T-helper 2 cell treated with Interferon-gamma antibody and Interleukin-4, amounts not matched to agents 5 μg/mL and 100 μg/mL, for 36 hours (primary cell): ENCODE measurements at regions not wholly inside any gene's neighbourhood (a gene's known extent, or its start where the extent isn't known, plus 50 kb on each side); places are given as distances from the start of the nearest gene placed in this dataset.
"Not testable (repeated sequence)": the region's sequence is repeated elsewhere in the genome, so short reads cannot be mapped to it uniquely, and the experiment has no call there.

ENCODE experiments used
- DNase-seq: peaks from one replicate; pipeline ENCODE4 v3.0.0; 2021; ENCODE audit warnings: low spot score
- H3K27ac Mint-ChIP-seq: one replicate; pipeline ENCODE4 v1.8.0; 2021; ENCODE audit warnings: mild to moderate bottlenecking, mixed read lengths
- H3K27me3 Mint-ChIP-seq: one replicate; pipeline ENCODE4 v1.8.0; 2021; ENCODE audit warnings: low read depth, mixed read lengths
- H3K36me3 Mint-ChIP-seq: one replicate; pipeline ENCODE4 v1.8.0; 2021; ENCODE audit warnings: low read depth, mixed read lengths
- H3K4me1 Mint-ChIP-seq: one replicate; pipeline ENCODE4 v1.8.0; 2021; ENCODE audit warnings: low read depth, mixed read lengths
- H3K4me3 Mint-ChIP-seq: one replicate; pipeline ENCODE4 v1.8.0; 2022; ENCODE audit warnings: mild to moderate bottlenecking, moderate library complexity, mixed read lengths
- H3K9me3 Mint-ChIP-seq: one replicate; pipeline ENCODE4 v1.8.0; 2021; ENCODE audit warnings: mixed read lengths

- H3K4me3 Mint-ChIP-seq, H3K36me3 Mint-ChIP-seq, H3K4me1 Mint-ChIP-seq, H3K27me3 Mint-ChIP-seq, DNase-seq, H3K27ac Mint-ChIP-seq: not testable (repeated sequence)
- peaks cover 46% of the 10 kb centered on the region for H3K9me3 Mint-ChIP-seq
These were observed 381.6 kb upstream of the DEFB115 start for GRCh38 chr20:30875868-30876267.

DNA sequence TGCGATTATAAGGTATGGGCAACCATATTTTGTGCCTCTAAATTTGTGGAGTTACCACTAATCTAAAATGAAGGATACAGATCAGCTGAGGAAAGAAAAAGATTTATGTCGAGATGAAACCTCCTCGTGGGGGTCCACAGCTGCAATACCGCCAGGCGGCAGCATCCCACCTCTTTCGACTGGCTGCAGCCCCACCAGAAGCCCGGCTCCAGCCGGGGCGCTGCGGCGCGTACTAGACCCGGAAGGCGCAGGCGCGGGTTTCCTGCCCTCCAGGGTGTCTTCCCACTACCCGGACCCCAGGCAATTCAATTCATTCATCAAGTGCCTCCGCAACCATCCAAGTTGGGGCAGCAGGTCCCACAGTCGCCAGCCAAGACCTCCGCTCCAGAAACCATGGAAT lies 366.1 kb upstream of the DEFB115 start:
- peaks cover 16% of the 10 kb centered on the region for H3K27me3 Mint-ChIP-seq
- not testable (repeated sequence) for H3K36me3 Mint-ChIP-seq

GRCh38 chr20:30892541-30893345 lies 364.7 kb upstream of the DEFB115 start:
- H3K27ac Mint-ChIP-seq = no peak overlapping the region
- H3K4me3 Mint-ChIP-seq = no peak overlapping the region
- H3K27me3 Mint-ChIP-seq = peaks cover 17% of the 10 kb centered on the region
- H3K4me1 Mint-ChIP-seq = no peaks in the 10 kb centered on the region
- DNase-seq = no peak
- H3K36me3 Mint-ChIP-seq = no peaks in the 10 kb centered on the region
- H3K9me3 Mint-ChIP-seq = peaks cover 8% of the 10 kb centered on the region

More for the DNA sequence above, 366.1 kb upstream of the DEFB115 start:
- not testable (repeated sequence) for H3K4me1 Mint-ChIP-seq, H3K4me3 Mint-ChIP-seq, H3K27ac Mint-ChIP-seq, DNase-seq
- H3K9me3 Mint-ChIP-seq = peaks cover 17% of the 10 kb centered on the region

- not testable (repeated sequence) for H3K27ac Mint-ChIP-seq, H3K4me3 Mint-ChIP-seq
- peaks cover 20% of the 10 kb centered on the region for H3K27me3 Mint-ChIP-seq
These were observed 363.8 kb upstream of the DEFB115 start for GRCh38 chr20:30893346-30894314.

DNA sequence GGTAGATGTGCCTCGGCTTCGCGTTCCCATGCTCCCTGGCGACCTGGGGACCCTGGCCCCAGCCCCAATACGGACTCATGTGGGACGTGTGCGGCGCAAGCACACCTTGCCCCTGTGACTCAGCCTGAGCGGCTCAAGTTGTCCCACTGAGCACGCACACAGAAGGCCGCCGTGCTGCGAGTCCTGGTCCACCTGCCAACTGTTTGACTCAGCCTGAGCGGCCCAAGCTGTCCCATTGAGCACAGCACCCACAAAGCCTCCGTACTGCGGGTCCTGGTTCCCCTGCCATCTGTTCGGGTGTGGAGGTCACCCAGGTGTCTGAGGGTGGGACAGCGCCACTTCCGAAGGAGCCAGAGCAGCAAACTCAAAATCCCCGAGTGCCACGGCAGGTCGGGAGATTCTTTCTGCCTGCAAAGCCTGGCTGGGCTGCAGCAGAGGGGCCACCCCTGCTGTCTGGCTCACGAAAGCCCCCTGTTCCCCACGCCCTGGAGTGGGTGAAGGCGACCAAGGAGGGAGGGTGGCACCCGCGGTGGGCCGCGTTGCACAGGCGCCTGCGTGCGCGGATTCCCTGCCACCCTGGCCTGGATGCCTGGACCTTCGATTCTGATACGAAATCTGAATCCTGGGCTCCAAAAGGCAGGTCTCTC lies 362.6 kb upstream of the DEFB115 start:
- H3K27me3 Mint-ChIP-seq = peaks cover 22% of the 10 kb centered on the region
- H3K4me3 Mint-ChIP-seq, DNase-seq, H3K27ac Mint-ChIP-seq, H3K9me3 Mint-ChIP-seq, H3K4me1 Mint-ChIP-seq, H3K36me3 Mint-ChIP-seq: not testable (repeated sequence)

More at GRCh38 chr20:30893346-30894314, 363.8 kb upstream of the DEFB115 start:
- H3K9me3 Mint-ChIP-seq, H3K4me1 Mint-ChIP-seq, H3K36me3 Mint-ChIP-seq, DNase-seq: not testable (repeated sequence)

- peaks cover 22% of the 10 kb centered on the region for H3K27me3 Mint-ChIP-seq
- not testable (repeated sequence) for DNase-seq, H3K4me1 Mint-ChIP-seq, H3K36me3 Mint-ChIP-seq, H3K4me3 Mint-ChIP-seq, H3K27ac Mint-ChIP-seq, H3K9me3 Mint-ChIP-seq
These were observed 362.1 kb upstream of the DEFB115 start for GRCh38 chr20:30895354-30895711.

- not testable (repeated sequence) for H3K27me3 Mint-ChIP-seq, H3K4me3 Mint-ChIP-seq, H3K4me1 Mint-ChIP-seq, H3K36me3 Mint-ChIP-seq, H3K27ac Mint-ChIP-seq, DNase-seq
- peaks cover 12% of the 10 kb centered on the region for H3K9me3 Mint-ChIP-seq
These were observed 357.9 kb upstream of the DEFB115 start for GRCh38 chr20:30899370-30900079.

GRCh38 chr20:30900080-30900719 lies 357.3 kb upstream of the DEFB115 start:
- H3K9me3 Mint-ChIP-seq = peaks cover 18% of the 10 kb centered on the region
- not testable (repeated sequence) for H3K36me3 Mint-ChIP-seq, H3K27me3 Mint-ChIP-seq, H3K4me1 Mint-ChIP-seq, H3K4me3 Mint-ChIP-seq, H3K27ac Mint-ChIP-seq, DNase-seq

DNA sequence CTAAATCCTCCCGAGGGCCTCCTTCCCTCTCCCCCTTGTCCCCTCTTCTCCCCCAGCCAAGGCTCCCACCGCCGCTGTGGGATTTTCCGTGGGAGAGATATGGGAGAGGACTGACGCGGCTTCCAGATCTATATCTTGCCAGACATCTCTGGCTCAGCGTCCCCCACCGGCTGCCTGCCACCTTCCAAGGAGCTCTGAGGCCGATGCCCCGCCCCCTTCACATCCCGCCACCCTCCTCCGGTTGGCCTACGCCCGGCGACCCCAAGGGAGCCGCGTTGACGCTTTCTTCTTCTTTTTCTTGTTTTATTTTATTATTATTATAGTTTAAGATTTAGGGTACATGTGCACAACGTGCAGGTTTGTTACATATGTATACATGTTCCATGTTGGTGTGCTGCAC lies 352.2 kb upstream of the DEFB115 start:
- not testable (repeated sequence) for H3K4me3 Mint-ChIP-seq, H3K27me3 Mint-ChIP-seq
- H3K9me3 Mint-ChIP-seq = peaks cover 36% of the 10 kb centered on the region

GRCh38 chr20:30910937-30911725 lies 346.3 kb upstream of the DEFB115 start:
- no peak overlapping the region for H3K4me3 Mint-ChIP-seq
- H3K27ac Mint-ChIP-seq = no peak overlapping the region
- H3K36me3 Mint-ChIP-seq = peaks cover 4% of the 10 kb centered on the region
- H3K27me3 Mint-ChIP-seq = no peaks in the 10 kb centered on the region
- DNase-seq = no peak
- H3K9me3 Mint-ChIP-seq = peaks cover 41% of the 10 kb centered on the region
- no peaks in the 10 kb centered on the region for H3K4me1 Mint-ChIP-seq

More for the DNA sequence above, 352.2 kb upstream of the DEFB115 start:
- not testable (repeated sequence) for H3K36me3 Mint-ChIP-seq, H3K27ac Mint-ChIP-seq, DNase-seq, H3K4me1 Mint-ChIP-seq

GRCh38 chr20:30911832-30912660 lies 345.4 kb upstream of the DEFB115 start:
- H3K27me3 Mint-ChIP-seq, DNase-seq, H3K36me3 Mint-ChIP-seq, H3K27ac Mint-ChIP-seq, H3K4me3 Mint-ChIP-seq, H3K4me1 Mint-ChIP-seq: not testable (repeated sequence)
- H3K9me3 Mint-ChIP-seq = peaks cover 38% of the 10 kb centered on the region

DNA sequence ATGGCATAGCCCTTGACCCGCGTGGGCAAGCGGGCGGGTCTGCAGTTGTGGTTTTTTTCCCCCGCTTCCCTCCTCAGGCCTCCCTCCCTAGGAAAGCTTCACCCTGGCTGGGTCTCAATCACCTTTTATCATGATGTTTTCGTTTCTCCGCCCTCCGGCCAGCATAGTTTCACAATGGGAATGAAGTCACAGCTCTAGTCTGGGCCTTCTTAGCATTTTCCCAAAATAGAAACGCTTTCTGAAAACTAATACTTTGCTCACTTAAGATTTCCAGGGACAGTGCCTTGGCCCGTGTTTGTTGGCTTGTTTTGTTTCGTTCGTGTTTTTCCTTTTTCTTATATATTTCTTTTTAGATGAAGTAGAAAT lies 344.8 kb upstream of the DEFB115 start:
- DNase-seq, H3K4me1 Mint-ChIP-seq, H3K27ac Mint-ChIP-seq, H3K4me3 Mint-ChIP-seq, H3K27me3 Mint-ChIP-seq, H3K36me3 Mint-ChIP-seq: not testable (repeated sequence)
- peaks cover 38% of the 10 kb centered on the region for H3K9me3 Mint-ChIP-seq
